ENCODE measurements at regions not wholly inside any gene's neighbourhood (a gene's known extent, or its start where the extent isn't known, plus 50 kb on each side); places are given as distances from the start of the nearest gene placed in this dataset.

DNA sequence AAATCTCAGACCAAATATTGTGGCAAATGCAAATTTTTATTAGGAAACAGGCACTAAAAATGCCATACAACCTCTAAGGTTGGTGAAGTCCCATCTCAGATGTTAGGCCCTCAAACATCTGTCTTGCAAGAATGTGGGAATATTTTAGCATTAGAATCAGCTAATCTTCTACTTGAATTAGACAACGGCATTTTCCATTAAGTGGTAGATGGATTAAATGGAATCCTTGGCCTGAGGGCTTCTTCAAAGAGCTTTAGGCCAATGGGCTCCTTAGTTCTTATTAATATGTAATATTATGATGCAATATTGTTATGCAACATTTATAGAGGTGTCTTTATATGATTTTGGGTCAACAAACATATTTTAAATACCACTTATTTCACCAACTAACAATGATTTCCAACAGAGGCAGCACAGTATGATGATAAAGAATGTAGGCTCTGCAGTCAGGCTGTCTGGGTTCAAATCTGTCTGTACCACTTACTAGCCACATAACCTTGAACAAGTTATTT, 122.9 kb upstream of the PLEKHA5 start:
- no peaks in the 10 kb centered on the region for H3K4me1 Mint-ChIP-seq
- H3K9me3 ChIP-seq (ENCODE audit: control extremely low read depth in 1 of 3, control insufficient read depth in 2 of 3, insufficient read depth in 1 of 3, low read length in 2 of 3), result no peaks in the 10 kb centered on the region
- no peak overlapping the region for H3K4me3 Mint-ChIP-seq
- H3K4me2 ChIP-seq (replicated peaks; ENCODE audit: low read depth, low read length, poor library complexity, severe bottlenecking), result no peak overlapping the region
- WGBS (ENCODE audit: insufficient coverage), result no CpG with 5 or more reads among the region's 1 CpG
- DNase-seq (no peak), ATAC-seq (ENCODE audit: low read depth) (no peak)
- no peak overlapping the region for H3K27ac ChIP-seq (ENCODE audit: low read length in 2 of 2)
- no peaks in the 10 kb centered on the region for H4K20me1 ChIP-seq (ENCODE audit: control insufficient read depth, insufficient read depth, low read length, poor library complexity, severe bottlenecking)
- H3K4me1 ChIP-seq (ENCODE audit: control insufficient read depth in 2 of 2, insufficient read depth in 2 of 2, low read length in 2 of 2), result no peaks in the 10 kb centered on the region
- no peaks in the 10 kb centered on the region for H3K36me3 ChIP-seq (replicated peaks in 1 of 2; ENCODE audit: control extremely low read depth in 1 of 2, control insufficient read depth in 1 of 2, extremely low read depth in 1 of 2, insufficient read depth in 2 of 2, low read length in 1 of 2)
- intact Hi-C loops (cut with micrococcal nuclease), result no loop called here
- no peak overlapping the region for H2AFZ ChIP-seq (ENCODE audit: insufficient read depth, low read depth, low read length, poor library complexity, severe bottlenecking)
- TF ChIP-seq EZH2 (IDR thresholded peaks at IDR 0.05; ENCODE audit: borderline replicate concordance, insufficient read depth, low read depth, low read length, poor library complexity, severe bottlenecking), result no peak
- TF ChIP-seq, protein P1, sequence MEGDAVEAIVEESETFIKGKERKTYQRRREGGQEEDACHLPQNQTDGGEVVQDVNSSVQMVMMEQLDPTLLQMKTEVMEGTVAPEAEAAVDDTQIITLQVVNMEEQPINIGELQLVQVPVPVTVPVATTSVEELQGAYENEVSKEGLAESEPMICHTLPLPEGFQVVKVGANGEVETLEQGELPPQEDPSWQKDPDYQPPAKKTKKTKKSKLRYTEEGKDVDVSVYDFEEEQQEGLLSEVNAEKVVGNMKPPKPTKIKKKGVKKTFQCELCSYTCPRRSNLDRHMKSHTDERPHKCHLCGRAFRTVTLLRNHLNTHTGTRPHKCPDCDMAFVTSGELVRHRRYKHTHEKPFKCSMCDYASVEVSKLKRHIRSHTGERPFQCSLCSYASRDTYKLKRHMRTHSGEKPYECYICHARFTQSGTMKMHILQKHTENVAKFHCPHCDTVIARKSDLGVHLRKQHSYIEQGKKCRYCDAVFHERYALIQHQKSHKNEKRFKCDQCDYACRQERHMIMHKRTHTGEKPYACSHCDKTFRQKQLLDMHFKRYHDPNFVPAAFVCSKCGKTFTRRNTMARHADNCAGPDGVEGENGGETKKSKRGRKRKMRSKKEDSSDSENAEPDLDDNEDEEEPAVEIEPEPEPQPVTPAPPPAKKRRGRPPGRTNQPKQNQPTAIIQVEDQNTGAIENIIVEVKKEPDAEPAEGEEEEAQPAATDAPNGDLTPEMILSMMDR (IDR thresholded peaks at IDR 0.05), result no peak
- H3K27me3 ChIP-seq (replicated peaks in 1 of 4; ENCODE audit: control extremely low read depth in 1 of 4, control insufficient read depth in 3 of 4, insufficient read depth in 4 of 4, low read length in 3 of 4), result no peaks in the 10 kb centered on the region
- H3K27me3 Mint-ChIP-seq, result no peaks in the 10 kb centered on the region
- H3K4me3 ChIP-seq (ENCODE audit: control extremely low read depth in 1 of 5, extremely low read depth in 1 of 5, insufficient read depth in 1 of 5, low read depth in 2 of 5, low read length in 4 of 5), result no peak overlapping the region
- CTCF ChIA-PET, result no interaction called here
- no peak overlapping the region for H3K27ac Mint-ChIP-seq
- POLR2A ChIA-PET, result no interaction called here
- no peak overlapping the region for H3K9ac ChIP-seq (ENCODE audit: low read length)
- H3K9me3 Mint-ChIP-seq (ENCODE audit: insufficient read depth), result no peaks in the 10 kb centered on the region
- no peaks in the 10 kb centered on the region for H3K79me2 ChIP-seq (ENCODE audit: control insufficient read depth, insufficient read depth, low read length)

DNA sequence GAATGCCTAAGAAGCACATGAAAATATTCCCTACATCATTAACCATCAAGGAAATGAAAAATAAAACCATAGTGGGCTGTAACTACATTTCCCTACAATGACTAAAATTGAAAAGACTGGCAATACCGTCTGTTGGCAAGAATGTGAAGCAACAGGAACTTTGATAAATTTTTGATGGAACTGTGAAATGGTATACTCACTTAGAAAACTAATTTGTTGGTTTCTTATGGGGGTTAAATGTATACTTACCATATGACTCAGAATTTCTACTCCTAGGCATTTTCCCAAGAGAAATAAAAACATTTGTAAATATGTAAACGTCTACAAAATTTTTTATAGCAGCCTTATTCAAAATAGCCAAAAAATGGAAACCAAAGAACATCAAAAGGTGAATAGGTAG, 121.4 kb upstream of the PLEKHA5 start:
- ATAC-seq (ENCODE audit: low read depth), result no peak
- no CpG with 5 or more reads among the region's 2 CpGs for WGBS (ENCODE audit: insufficient coverage)

More for the DNA sequence above, 121.4 kb upstream of the PLEKHA5 start:
- TF ChIP-seq, protein P1 (IDR thresholded peaks at IDR 0.05), result no peak
- TF ChIP-seq EZH2 (IDR thresholded peaks at IDR 0.05; ENCODE audit: borderline replicate concordance, insufficient read depth, low read depth, low read length, poor library complexity, severe bottlenecking), result no peak
- no peak overlapping the region for H3K4me3 Mint-ChIP-seq
- H3K9ac ChIP-seq (ENCODE audit: low read length), result no peak overlapping the region
- H4K20me1 ChIP-seq (ENCODE audit: control insufficient read depth, insufficient read depth, low read length, poor library complexity, severe bottlenecking), result no peaks in the 10 kb centered on the region
- no peaks in the 10 kb centered on the region for H3K4me1 Mint-ChIP-seq
- no peaks in the 10 kb centered on the region for H3K27me3 Mint-ChIP-seq
- no peak for DNase-seq
- H3K4me2 ChIP-seq (replicated peaks; ENCODE audit: low read depth, low read length, poor library complexity, severe bottlenecking), result no peak overlapping the region
- H3K79me2 ChIP-seq (ENCODE audit: control insufficient read depth, insufficient read depth, low read length), result no peaks in the 10 kb centered on the region
- H3K27ac ChIP-seq (ENCODE audit: low read length in 2 of 2), result no peak overlapping the region
- H3K9me3 Mint-ChIP-seq (ENCODE audit: insufficient read depth), result no peaks in the 10 kb centered on the region
- no peak overlapping the region for H2AFZ ChIP-seq (ENCODE audit: insufficient read depth, low read depth, low read length, poor library complexity, severe bottlenecking)
- POLR2A ChIA-PET, result no interaction called here
- no peaks in the 10 kb centered on the region for H3K27me3 ChIP-seq (replicated peaks in 1 of 4; ENCODE audit: control extremely low read depth in 1 of 4, control insufficient read depth in 3 of 4, insufficient read depth in 4 of 4, low read length in 3 of 4)
- no peaks in the 10 kb centered on the region for H3K4me1 ChIP-seq (ENCODE audit: control insufficient read depth in 2 of 2, insufficient read depth in 2 of 2, low read length in 2 of 2)
- H3K36me3 ChIP-seq (replicated peaks in 1 of 2; ENCODE audit: control extremely low read depth in 1 of 2, control insufficient read depth in 1 of 2, extremely low read depth in 1 of 2, insufficient read depth in 2 of 2, low read length in 1 of 2), result no peaks in the 10 kb centered on the region
- no peak overlapping the region for H3K4me3 ChIP-seq (ENCODE audit: control extremely low read depth in 1 of 5, extremely low read depth in 1 of 5, insufficient read depth in 1 of 5, low read depth in 2 of 5, low read length in 4 of 5)
- intact Hi-C loops (cut with micrococcal nuclease), result no loop called here
- H3K9me3 ChIP-seq (ENCODE audit: control extremely low read depth in 1 of 3, control insufficient read depth in 2 of 3, insufficient read depth in 1 of 3, low read length in 2 of 3), result no peaks in the 10 kb centered on the region
- CTCF ChIA-PET, result no interaction called here
- H3K27ac Mint-ChIP-seq, result no peak overlapping the region

Data from B cell (primary cell).